HL-60 (cell line): ENCODE measurements at regions not wholly inside any gene's neighbourhood (a gene's known extent, or its start where the extent isn't known, plus 50 kb on each side); places are given as distances from the start of the nearest gene placed in this dataset.
"Not testable (repeated sequence)": the region's sequence is repeated elsewhere in the genome, so short reads cannot be mapped to it uniquely, and the experiment has no call there.

Experiments
- DNase-seq, 2 experiments: peaks; one replicate each; pipeline ENCODE4 v3.0.0-alpha.2; 2010 to 2020; ENCODE audit warnings: low read depth in 1 of 2, low spot score in 1 of 2
- H3K27ac ChIP-seq: fragments of 250-450 bp; sonication (Bioruptor Pico); replicated peaks from 2 replicates; pipeline ENCODE4 v1.5.1; 2020; ENCODE audit warnings: mild to moderate bottlenecking, moderate library complexity
- H3K27me3 ChIP-seq: fragments of 250-450 bp; sonication (Bioruptor Pico); 2 replicates; pipeline ENCODE4 v1.5.1; 2021; ENCODE audit warnings: mild to moderate bottlenecking, moderate library complexity; ENCODE audit not compliant: insufficient read depth, poor library complexity, severe bottlenecking
- H3K4me3 ChIP-seq: replicated peaks from 2 replicates; pipeline ENCODE4 v1.5.1; 2011; ENCODE audit warnings: mild to moderate bottlenecking, control low read depth, low read length; ENCODE audit not compliant: insufficient read depth
- CTCF ChIP-seq: IDR thresholded peaks from one replicate; pipeline ENCODE4 v1.5.1; 2011; ENCODE audit warnings: low read length, control low read depth, inconsistent platforms; ENCODE audit not compliant: insufficient read depth
- GABPA ChIP-seq: IDR thresholded peaks from 2 replicates; pipeline ENCODE4 v1.6.1; 2012; ENCODE audit warnings: low read depth
- POLR2AphosphoS5 ChIP-seq: IDR thresholded peaks from 2 replicates; pipeline ENCODE4 v1.6.1; 2012; ENCODE audit warnings: low read depth
- REST ChIP-seq: IDR thresholded peaks from 2 replicates; pipeline ENCODE4 v1.6.1; 2012; ENCODE audit warnings: low read depth; ENCODE audit not compliant: insufficient replicate concordance
- SPI1 ChIP-seq: IDR thresholded peaks from 2 replicates; pipeline ENCODE4 v1.6.1; 2012; ENCODE audit warnings: low read depth, mild to moderate bottlenecking, borderline replicate concordance

- TF ChIP-seq POLR2AphosphoS5 (no peak), REST (no peak), SPI1 (no peak), GABPA (no peak), CTCF (no peak)
- DNase-seq: no peak
- H3K27ac ChIP-seq: no peak overlapping the region
- H3K4me3 ChIP-seq: no peak overlapping the region
- peaks cover 2% of the 10 kb centered on the region for H3K27me3 ChIP-seq
Observed at GRCh38 chr14:57122129-57122528, 146.6 kb downstream of the EXOC5 start.

GRCh38 chr14:57112072-57112807 is 156.5 kb downstream of the EXOC5 start:
- DNase-seq, H3K27me3 ChIP-seq, H3K27ac ChIP-seq: not testable (repeated sequence)
- H3K4me3 ChIP-seq: peak overlapping the region; percentile 20

GRCh38 chr14:57110411-57110810 is 158.3 kb downstream of the EXOC5 start:
- not testable (repeated sequence) for H3K27ac ChIP-seq, H3K4me3 ChIP-seq, DNase-seq, H3K27me3 ChIP-seq

- TF ChIP-seq POLR2AphosphoS5 (no peak), REST (no peak), GABPA (no peak), SPI1 (no peak), CTCF (no peak)
- Histone ChIP-seq H3K27me3 (no peaks in the 10 kb centered on the region), H3K27ac (no peak overlapping the region), H3K4me3 (no peak overlapping the region)
- DNase-seq: no peak
Observed at GRCh38 chr14:57091030-57091608, 177.6 kb downstream of the EXOC5 start.

GRCh38 chr14:57089901-57090300 is 178.8 kb downstream of the EXOC5 start:
- DNase-seq: no peak
- H3K4me3 ChIP-seq: no peak overlapping the region
- no peaks in the 10 kb centered on the region for H3K27me3 ChIP-seq
- TF ChIP-seq CTCF (no peak), GABPA (no peak), SPI1 (no peak), REST (no peak), POLR2AphosphoS5 (no peak)
- H3K27ac ChIP-seq: no peak overlapping the region
